ENCODE measurements at regions not wholly inside any gene's neighbourhood (a gene's known extent, or its start where the extent isn't known, plus 50 kb on each side); places are given as distances from the start of the nearest gene placed in this dataset.

DNA sequence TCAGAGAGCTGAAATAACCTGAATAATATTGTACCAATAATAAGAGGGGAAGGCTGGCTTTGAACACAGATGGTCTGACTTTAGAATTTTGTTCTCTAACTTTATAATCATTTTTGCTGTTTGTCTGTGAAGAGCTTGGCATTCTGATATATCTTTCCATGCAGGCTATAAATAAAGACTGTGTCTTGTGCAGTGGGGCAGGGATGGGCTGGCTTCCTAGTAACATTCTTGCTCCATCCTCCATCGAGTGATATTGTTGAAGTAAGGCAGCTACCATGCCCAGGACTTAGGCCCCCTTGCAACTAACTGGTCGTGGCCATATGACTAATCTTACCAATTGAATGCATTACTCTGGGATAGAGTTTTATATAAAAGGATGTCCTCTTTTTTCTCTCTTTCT lies 234.7 kb upstream of the IRX3 start:
- no peak for TF ChIP-seq EP300 (IDR thresholded peaks at IDR 0.05)
- no peak for TF ChIP-seq POLR2A (IDR thresholded peaks at IDR 0.05)

All from ovary (tissue), 1 donor.